GM15510 (cell line): ENCODE measurements at regions not wholly inside any gene's neighbourhood (a gene's known extent, or its start where the extent isn't known, plus 50 kb on each side); places are given as distances from the start of the nearest gene placed in this dataset.

Experiments used
- POLR2A ChIP-seq: IDR thresholded peaks from 3 replicates; pipeline ENCODE4 v1.6.1; 2011; ENCODE audit warnings: borderline replicate concordance; ENCODE audit not compliant: insufficient read length; ENCODE audit errors: extremely low read depth

DNA sequence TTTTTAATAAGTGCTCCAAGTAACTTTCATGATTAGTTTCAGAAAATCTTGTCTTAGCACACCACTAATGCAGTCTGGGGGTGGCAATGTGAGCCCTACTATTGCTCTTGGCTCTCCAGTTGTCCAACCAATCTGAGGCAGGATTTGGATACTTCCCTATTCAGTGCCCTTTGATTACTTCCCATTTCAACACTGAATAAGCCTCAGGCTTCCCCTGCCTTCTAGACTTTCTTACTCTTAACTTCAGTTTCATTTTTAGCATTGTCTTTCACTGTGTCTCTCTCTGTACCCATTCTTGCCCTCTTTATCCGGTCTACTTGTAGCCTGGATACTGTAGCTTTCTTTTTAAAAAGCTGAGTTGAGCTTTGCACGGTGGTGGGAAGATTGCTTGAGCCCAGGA, 186.1 kb downstream of the C9orf152 start:
- no peak for TF ChIP-seq POLR2A

DNA sequence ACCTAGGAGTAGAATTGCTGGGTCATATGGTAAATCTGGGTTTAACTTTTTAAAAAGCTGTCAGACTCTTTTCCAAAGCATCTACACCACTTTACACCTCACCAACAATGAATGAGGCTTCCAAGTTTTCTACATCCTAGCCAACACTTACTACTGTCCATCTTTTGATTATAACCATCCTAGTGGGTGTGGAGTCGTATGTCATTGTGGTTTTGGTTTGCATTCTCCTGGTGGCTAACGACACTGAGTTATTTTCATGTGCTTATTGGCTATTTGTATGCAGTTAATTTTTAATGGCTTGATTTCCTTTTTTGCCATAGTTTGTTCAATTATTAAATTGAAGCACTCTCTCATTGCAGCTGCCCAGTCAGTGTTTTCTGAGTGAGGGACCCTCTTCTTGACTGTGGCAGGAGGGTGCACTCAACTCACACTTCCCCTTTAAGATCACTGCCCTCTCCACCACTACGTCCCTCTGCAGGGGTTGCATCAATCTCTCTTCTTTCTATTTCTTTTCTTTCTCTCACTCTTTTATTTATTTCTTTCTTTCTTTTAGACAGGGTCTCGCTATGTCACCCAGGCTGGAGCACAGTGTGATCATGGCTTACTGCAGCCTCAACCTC, 182.3 kb downstream of the C9orf152 start:
- no peak for TF ChIP-seq POLR2A

DNA sequence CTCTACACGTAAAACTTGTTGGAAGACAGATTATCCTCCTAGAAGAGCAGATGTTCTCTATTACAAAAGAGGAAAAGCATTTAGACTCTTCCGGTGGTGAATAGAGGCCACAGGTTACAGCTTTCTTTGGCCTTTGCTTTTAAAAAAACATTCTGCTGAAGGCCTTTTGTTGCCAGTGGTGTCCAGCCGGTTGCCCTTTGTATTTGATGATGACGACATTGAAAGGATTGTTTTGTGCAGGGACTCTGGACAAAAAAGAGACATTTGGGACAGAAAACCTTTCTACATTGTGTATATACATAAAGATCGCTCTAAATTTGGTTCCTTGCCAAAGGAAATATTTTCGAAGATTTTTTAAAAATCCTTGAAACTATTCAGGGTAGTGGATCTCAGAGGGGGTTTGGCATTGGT, 180.3 kb downstream of the C9orf152 start:
- TF ChIP-seq POLR2A = no peak

GRCh38 chr9:110028271-110028670, 179.7 kb downstream of the C9orf152 start:
- no peak for TF ChIP-seq POLR2A

- no peak for TF ChIP-seq POLR2A
Measured at GRCh38 chr9:110028676-110029075, 179.3 kb downstream of the C9orf152 start.

- no peak for TF ChIP-seq POLR2A
Measured at GRCh38 chr9:110029429-110029955, 178.5 kb downstream of the C9orf152 start.

DNA sequence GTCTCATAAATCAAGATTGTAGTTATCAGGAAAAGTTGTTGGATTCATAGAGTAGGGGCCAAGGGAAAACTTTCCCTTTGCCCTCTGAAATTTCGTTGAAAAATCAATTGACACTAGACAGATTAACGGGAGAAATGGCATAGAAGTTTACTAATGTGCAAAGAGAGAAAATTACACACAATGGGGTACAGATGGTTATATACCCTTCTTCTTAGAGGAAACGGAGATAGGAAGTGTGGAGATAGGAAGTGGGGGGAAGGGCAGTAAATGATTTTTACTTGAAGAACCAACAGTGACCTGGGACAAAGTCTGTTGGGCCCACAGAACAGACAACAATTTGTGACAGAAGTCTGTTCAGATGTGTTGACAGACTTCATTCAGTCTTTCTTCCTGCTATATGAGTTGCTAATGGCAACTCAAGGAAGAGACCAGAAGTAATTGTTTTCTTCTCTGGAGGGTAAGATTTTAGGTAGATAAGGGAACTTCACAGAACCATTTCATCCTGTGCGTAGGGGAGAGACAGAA, 177.9 kb downstream of the C9orf152 start:
- TF ChIP-seq POLR2A = no peak

DNA sequence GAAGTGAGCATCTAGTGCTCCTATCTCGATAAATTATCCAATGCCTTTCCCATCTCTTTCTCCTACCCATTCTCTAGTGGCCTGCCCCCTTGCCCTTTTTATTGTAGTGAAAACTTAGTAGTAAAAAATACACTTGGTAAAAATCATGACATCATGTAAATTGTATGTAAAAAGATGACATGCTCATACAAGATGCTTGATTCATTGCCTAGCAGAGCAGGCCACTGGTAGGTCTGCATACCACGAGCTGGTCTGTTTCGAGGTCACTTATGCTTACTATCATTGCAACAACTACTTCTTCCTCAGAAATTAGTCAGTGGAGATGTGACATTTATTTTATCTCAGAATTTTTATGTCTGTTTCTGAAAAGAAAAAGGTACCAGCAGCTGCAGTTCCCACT, 177.3 kb downstream of the C9orf152 start:
- no peak for TF ChIP-seq POLR2A

DNA sequence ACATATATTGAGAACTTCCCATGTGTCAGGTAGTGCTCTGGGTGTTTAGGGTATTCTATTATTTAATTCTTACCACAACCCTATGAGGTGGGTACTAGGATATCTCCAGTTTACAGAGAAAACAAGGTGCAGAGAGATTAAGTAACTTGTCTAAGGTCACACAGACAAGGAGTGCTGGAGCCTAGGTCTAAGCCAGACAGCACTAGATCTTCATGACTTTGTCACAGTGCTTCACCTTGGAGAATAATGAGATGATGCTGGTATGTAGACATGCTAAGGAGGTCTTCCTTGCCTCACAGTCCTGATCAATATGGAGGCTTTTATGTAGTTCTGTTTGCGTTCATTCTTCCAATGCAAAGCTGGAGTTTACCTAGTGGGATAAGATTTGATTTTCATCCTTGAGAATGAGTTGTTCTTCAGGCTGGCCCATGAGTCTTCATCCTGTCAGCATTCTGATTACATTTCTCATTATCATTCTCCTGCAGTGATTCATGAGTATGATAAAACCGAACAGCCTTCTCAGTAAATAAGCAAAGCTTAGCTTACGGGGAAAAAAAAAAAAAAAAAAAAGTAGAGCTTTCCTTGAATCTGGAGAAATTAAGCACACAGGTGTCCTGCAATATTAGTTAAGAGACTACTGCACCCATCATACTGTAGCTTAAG, 176.3 kb downstream of the C9orf152 start:
- no peak for TF ChIP-seq POLR2A

- no peak for TF ChIP-seq POLR2A
Measured at GRCh38 chr9:110033869-110034268, 174.1 kb downstream of the C9orf152 start.

DNA sequence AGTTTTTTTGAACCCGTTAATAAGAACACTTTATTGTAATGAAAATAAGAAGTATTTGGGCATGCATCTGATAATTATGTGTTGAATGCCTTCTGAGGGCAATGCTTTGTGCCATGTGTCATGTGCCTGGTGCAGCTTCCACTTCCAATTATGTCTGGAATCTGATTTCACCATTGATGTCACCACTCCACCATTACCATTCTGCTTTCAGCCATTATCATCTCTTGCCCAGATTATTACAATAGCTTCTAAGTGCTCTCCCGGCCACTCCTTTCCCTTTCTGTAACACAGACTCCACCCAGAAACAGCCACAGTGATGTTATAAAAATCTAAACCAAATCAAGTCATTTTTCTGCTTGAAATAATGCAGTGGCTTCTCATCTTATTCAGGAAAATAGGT, 171.7 kb downstream of the C9orf152 start:
- no peak for TF ChIP-seq POLR2A

DNA sequence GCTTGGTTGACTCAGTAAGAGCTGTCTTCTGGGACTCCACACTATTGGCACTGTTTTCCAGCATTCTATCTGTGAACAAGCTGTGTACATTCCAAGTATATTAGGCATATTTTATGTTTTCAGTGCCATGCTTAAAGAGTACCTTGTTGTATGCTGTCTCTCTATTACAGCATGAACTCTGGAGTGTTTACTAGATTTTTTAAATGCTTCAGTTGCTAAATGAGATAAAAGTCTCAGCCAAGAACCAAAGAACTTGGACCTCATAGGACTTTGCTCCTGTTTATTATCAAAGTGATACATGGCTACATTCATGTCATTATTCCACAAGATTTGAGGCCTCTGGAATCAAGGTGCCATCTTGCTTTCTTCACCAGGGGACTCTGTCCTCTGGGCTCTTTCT, 167.2 kb downstream of the C9orf152 start:
- TF ChIP-seq POLR2A = no peak

DNA sequence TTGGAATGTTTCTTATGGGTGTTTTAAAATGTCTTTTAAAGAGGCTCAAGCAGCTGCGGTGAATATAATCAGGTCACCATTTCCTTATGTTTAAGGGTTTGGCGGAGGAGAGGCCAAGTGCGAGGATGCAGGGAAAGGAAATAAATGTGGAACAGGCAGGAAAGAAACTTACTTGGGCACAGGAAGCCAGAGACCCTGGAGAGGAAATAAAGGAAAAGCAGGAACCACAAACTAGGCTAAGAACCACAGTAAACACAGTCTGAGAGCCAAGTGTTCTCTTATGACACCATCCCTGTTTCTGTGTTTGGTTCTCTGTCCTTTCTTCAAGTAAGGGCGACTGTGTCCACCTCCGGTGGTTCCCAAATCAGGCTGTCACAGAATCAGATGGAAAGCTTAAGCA, 166.5 kb downstream of the C9orf152 start:
- no peak for TF ChIP-seq POLR2A

- TF ChIP-seq POLR2A = no peak
Measured at GRCh38 chr9:110047232-110047954, 160.6 kb downstream of the C9orf152 start.

GRCh38 chr9:110047955-110048402, 160.0 kb downstream of the C9orf152 start:
- no peak for TF ChIP-seq POLR2A
